ENCODE measurements at regions not wholly inside any gene's neighbourhood (a gene's known extent, or its start where the extent isn't known, plus 50 kb on each side); places are given as distances from the start of the nearest gene placed in this dataset.

GRCh38 chr18:11398625-11399024 is 210.8 kb upstream of the SLC35G4 start:
- no peak for DNase-seq (ENCODE audit: low spot score, unreplicated experiment)
- H3K4me3 Mint-ChIP-seq (ENCODE audit: low read depth): no peak overlapping the region
- TF ChIP-seq CTCF (IDR thresholded peaks at IDR 0.05; ENCODE audit: unreplicated experiment): peak; percentile 8
- H3K4me1 Mint-ChIP-seq (ENCODE audit: low read depth): no peaks in the 10 kb centered on the region
- H3K9me3 Mint-ChIP-seq (ENCODE audit: low read depth): peaks cover 3% of the 10 kb centered on the region
- H3K36me3 Mint-ChIP-seq (ENCODE audit: insufficient read depth): no peaks in the 10 kb centered on the region
- H3K27ac Mint-ChIP-seq: no peak overlapping the region
- peaks cover 3% of the 10 kb centered on the region for H3K27me3 Mint-ChIP-seq

DNA sequence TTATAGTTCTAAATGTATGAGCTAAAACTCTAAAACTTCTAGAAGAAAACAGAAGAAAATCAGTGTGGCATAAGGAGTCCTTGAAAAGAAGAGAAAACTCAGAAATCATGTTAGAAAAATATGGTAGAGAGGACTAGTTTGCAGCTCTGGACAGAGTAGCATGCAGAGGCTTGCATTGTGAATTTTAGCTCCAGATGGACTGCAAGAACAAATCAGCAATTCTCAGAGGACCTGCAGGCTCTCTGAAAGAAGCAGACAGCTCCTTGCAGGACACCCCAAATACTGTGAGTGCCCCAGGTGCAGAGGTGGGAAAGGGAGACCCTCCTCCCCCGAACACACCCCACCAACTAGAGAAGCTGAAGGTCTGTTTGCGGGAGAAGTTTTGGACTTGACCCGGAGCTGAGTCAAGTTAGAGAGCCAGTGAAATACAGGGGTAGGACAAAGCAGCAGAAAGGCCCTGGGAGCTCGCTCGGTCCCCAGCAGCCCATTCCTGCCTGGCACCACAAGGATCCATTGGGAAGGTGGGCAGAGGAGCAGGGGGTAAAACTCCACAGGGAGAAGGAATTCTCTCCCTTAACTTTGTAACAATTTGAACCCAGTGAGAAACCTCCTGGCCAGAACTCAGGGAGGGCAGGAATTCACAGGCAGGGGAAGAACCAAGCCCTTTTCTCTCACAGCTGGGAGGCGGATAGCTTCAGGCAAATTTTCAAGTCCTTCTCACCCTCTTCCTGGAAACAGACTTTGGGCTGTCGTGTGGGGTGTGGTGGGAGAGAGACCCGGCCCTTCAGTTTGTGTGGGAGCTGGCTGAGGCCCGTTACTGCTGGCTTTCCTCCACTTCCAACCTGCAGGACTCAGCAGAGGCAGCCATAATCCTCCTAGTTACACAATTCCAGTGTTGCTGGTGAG is 216.2 kb upstream of the SLC35G4 start:
- Mint-ChIP-seq H3K27ac (no peak overlapping the region), H3K4me1 (ENCODE audit: low read depth) (no peaks in the 10 kb centered on the region), H3K36me3 (ENCODE audit: insufficient read depth) (no peaks in the 10 kb centered on the region), H3K9me3 (ENCODE audit: low read depth) (no peaks in the 10 kb centered on the region), H3K4me3 (ENCODE audit: low read depth) (no peak overlapping the region), H3K27me3 (peaks cover 6% of the 10 kb centered on the region)
- TF ChIP-seq CTCF (IDR thresholded peaks at IDR 0.05; ENCODE audit: unreplicated experiment): no peak
- no peak for DNase-seq (ENCODE audit: low spot score, unreplicated experiment)

DNA sequence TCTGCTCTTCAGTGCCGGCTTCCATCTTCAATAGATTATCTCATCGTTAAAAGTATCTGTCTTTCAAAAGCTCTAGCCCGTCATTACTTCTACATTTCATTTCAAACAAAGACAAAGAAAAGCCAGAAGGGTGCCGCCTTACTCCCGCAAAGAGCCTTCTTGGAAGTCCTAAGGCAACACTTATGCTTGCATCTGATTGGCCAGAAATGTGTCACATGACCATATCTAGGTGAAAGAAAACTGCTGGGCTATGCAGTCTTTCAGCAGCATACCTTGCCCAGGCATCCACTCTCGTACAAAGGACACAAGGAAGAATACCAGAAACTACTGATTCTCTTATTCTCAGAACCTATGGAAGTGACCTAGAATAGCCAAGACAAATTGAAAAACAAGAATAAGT is 217.1 kb upstream of the SLC35G4 start:
- Mint-ChIP-seq H3K4me1 (ENCODE audit: low read depth) (no peaks in the 10 kb centered on the region), H3K4me3 (ENCODE audit: low read depth) (no peak overlapping the region), H3K27ac (no peak overlapping the region), H3K27me3 (peaks cover 6% of the 10 kb centered on the region), H3K36me3 (ENCODE audit: insufficient read depth) (no peaks in the 10 kb centered on the region), H3K9me3 (ENCODE audit: low read depth) (no peaks in the 10 kb centered on the region)
- no peak for TF ChIP-seq CTCF (IDR thresholded peaks at IDR 0.05; ENCODE audit: unreplicated experiment)
- no peak for DNase-seq (ENCODE audit: low spot score, unreplicated experiment)

DNA sequence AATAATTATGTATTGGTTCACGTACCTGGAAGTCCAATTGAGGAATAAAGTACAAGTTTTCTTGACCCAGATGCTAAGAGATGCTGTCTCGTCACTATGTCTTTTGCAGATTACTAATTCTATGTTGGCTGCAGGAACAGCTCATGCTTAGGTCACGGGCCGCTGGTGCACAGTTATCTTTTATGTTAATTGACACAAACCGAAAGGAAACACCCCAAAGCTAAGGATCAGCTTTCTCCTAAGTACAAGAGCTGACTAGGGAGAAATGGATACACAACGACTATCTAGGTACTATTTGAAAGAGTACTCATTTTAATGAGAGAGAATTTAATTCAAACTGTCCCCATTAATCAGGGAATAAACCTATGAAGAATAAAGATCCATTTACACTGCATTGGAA is 217.7 kb upstream of the SLC35G4 start:
- H3K4me1 Mint-ChIP-seq (ENCODE audit: low read depth): no peaks in the 10 kb centered on the region
- H3K9me3 Mint-ChIP-seq (ENCODE audit: low read depth): no peaks in the 10 kb centered on the region

More for the DNA sequence above, 217.7 kb upstream of the SLC35G4 start:
- H3K4me3 Mint-ChIP-seq (ENCODE audit: low read depth): no peak overlapping the region
- H3K27me3 Mint-ChIP-seq: peaks cover 6% of the 10 kb centered on the region
- no peak for DNase-seq (ENCODE audit: low spot score, unreplicated experiment)
- no peaks in the 10 kb centered on the region for H3K36me3 Mint-ChIP-seq (ENCODE audit: insufficient read depth)
- TF ChIP-seq CTCF (IDR thresholded peaks at IDR 0.05; ENCODE audit: unreplicated experiment): no peak
- H3K27ac Mint-ChIP-seq: no peak overlapping the region

Data from progenitor cell of endocrine pancreas (in vitro differentiated cells).